GM21360 (cell line): ENCODE measurements at regions not wholly inside any gene's neighbourhood (a gene's known extent, or its start where the extent isn't known, plus 50 kb on each side); places are given as distances from the start of the nearest gene placed in this dataset.

Source experiments
- ATAC-seq: cut with Tn5 transposase; IDR thresholded peaks from one replicate; pipeline ENCODE4 v1.9.1; 2021; ENCODE audit warnings: mild to moderate bottlenecking, moderate library complexity; ENCODE audit not compliant: unreplicated experiment

DNA sequence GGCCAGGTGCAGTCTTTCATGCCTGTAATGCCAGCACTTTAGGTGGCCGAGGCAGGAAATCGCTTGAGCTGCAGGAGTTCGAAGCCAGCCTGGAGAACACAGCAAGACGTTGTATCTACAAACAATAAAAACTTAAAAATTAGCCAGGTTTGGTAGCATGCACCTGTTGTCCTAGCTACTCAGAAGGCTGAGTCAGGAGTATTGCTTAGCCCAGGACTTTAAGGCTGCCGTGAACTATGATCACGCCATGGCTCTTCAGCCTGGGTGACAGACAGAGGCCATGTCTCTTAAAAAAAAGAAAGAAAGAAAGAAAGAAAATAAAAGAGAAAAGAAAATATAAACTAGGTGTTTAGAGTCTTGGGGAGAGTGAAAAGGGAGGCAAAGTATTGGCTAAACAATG lies 96.4 kb upstream of the PDE5A start:
- no peak for ATAC-seq

DNA sequence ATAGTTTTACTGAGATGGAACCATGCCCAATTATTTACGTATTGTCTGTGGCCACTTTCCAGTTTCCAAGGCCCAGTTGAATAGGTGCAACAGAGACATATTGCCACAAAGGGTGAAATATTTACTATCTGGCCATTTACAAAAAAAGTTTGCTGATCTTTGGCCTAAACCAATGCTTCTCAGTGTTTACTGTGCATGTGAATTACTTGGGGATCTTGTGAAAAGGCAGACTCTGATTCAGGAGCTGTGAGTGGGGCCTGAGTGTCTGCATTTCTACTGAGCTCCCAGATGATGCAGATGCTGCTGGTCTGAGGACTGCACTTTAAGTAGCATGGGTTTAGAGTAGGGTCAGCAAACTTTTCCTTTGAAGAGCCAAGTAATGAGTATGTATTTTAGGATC lies 94.1 kb upstream of the PDE5A start:
- ATAC-seq: no peak

DNA sequence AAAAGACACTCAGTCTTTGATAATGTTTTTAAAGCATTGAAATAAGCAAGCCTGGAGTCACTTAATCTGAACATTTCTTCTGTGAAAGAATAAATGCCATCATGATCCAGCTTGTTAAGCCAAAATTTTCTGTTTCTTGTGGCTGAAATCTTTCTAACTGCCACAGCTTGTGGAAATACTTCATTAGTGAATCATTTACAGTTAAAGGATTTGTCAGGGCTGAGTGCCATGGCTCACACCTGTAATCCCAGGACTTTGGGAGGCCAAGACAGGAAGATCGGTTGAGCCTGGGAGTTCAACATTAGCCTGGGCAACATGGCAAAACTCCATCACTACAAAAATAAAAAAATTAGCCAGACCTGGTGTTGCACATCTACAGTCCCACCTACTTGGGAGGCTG lies 93.3 kb upstream of the PDE5A start:
- ATAC-seq: no peak

DNA sequence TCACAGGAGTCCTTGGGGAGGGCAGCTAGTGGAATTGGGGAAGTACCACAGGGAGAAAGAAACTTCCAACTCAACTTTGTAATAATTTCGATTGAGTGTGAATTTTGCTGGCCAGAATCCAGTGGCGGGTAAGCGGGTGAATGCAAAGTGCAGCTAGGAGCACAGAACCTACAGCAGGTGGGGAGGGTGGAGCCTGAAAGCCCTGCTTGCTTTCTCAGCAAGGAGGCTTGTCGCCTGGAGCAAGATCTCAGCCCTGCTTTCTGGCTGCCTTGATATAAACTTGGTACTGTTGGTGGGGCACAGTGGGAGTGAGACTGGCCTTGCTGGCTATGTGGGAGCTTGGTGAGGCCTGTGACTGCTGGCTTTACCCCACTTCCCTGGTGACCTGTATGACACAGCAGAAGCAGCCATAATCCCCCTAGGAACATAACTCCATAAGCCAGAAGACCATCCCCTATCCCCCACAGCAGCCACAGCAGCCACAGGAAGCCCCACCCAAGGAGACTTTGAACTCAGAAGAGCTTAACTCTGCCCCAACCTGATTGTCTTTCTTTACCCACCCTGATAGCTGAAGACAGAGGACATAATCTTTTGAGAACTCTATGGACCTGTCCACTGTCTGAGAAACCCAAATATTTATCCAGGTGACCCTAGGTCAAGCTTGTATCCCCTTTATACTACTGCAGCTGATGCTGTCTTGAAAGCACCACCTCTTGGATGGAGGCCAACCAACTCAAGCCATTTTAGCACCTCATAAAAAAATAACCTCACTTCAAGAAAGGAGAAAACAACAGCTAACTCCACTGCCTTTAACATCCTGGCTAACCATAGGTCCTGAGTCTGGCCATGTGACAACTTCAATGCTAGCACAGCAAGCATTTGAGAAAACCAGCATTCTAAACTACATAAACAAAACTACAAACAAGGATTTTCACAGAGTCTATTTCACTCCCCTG lies 87.2 kb upstream of the PDE5A start:
- no peak for ATAC-seq

DNA sequence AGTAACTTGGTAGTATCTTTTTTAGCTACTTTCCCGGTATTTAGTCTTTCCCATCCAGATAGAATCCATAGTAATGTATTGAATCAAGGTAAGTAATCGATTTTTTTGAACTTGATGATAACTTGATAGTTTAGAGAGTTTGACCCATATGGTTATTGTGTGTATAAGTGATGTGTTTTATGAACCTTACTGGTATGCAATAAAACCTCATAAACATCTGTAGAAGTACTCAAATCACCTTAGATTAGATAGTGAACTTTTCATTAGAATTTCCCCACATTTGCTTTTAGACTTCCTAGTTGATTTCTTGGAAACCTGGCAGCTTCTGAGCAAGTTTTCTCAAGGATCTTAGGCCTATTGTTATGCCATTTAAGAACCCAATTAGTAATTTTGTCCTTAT lies 80.8 kb upstream of the PDE5A start:
- ATAC-seq: no peak

DNA sequence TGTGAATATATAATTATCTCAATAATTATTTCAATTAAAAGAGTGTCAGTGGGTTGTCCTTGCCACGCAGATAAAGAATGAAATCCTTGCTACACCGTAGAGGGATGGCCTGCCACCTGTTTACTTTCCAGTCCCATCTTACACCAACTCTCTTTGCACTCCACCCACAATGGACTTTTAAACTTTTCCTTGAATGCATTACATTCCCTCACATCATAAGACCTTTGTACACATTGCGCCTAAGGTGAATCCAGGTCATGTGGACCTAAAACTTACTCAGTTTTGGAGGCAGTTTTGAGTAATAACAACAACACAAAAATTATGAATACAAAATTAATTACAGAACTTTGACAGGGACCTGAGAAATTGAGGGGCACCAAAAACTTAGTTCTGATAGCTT lies 78.7 kb upstream of the PDE5A start:
- no peak for ATAC-seq

DNA sequence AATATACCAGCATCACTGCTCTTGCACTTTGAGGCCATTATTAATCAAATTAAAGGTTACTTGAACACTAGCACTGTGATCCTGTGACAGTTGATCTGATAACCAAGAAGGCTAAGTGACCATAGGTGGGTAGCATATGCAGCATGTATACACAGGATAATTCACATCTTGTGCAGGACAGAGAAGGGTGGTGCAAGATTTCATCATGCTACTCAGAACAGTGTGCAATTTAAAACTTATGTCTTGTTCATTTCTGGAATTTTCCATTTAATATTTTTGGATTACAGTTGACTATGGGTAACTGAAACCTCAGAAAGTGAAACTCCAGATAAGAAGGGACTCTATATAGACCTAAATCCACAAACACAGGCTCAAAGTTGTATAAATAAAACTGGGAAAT lies 78.2 kb upstream of the PDE5A start:
- ATAC-seq: no peak

DNA sequence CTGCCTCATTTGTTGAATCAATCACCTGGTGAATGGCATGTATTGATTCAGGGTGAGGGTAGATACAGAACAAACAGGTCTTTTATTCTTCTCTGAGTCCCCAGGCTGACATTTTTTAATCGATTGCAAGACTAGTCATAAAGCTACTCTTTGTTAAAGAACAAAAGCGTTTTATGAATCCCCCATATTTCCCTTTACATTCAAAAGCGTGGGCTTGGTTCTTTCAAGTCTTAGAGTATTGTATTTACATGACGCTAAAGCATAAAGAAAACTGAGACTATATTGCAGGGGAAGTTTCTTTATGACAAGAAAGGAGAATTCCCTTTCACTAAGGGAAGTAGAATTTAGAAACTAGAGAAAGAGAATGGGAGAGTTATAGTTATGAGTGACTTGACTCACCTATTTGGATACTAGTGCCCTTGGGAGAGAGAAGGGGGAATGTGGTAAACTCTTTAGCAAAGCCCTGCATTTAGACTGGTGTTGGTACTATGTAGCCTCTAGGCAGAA lies 69.3 kb upstream of the PDE5A start:
- peak; percentile 80 for ATAC-seq

DNA sequence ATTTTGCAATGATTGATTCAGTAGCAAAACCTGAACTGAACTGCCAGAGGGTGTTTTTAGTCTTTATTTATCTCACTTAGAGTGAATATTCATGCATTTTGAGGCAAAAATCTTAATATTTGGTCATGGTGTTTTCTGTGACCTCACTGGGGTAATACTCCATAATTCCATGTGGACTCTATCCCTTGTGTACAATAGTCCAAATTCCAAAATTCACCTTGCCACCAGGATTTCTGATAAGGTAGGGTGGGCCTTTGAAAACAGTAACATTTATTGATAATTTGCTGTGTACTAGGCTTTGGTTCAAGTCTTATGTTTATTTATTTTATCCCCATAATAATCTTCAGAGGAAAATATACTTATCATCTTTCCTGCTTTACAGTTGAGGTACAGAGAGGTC lies 68.4 kb upstream of the PDE5A start:
- ATAC-seq: no peak

DNA sequence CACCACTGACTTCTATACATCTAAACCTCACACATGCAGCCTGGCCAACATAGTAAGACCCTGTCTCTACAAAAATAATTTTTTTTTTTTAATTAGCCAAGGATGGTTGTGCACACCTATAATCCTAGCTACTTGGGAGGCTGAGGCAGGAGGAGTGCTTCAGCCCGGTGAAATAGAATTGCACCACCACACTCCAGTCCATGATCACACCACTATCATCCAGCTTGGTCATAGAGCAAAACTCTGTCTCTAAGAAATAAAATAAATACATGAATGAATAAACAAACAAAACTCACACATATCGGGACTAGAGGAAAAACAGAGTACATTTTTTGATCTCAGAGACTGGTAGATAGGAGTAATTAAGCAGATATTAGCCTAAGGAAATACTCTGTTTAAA lies 66.6 kb upstream of the PDE5A start:
- no peak for ATAC-seq

DNA sequence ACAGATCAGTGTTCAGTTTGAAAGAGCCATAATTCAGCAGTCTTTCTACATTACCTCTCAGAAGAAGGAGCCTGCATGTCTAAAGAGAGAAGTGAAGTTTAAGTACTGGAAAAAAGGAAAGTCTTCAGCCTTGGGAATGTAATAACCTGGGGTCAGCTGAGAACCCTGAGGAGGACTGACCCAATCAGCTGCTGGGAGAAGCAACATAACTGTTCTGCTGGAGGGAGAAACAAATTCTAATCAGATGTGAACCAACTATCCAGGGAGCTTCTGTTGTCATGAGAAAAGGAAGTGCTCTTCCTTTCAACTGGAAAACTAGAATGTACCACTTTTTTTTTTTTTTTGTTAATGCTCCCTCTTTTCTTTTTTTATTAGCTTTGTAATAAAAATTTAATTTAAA lies 64.5 kb upstream of the PDE5A start:
- no peak for ATAC-seq

DNA sequence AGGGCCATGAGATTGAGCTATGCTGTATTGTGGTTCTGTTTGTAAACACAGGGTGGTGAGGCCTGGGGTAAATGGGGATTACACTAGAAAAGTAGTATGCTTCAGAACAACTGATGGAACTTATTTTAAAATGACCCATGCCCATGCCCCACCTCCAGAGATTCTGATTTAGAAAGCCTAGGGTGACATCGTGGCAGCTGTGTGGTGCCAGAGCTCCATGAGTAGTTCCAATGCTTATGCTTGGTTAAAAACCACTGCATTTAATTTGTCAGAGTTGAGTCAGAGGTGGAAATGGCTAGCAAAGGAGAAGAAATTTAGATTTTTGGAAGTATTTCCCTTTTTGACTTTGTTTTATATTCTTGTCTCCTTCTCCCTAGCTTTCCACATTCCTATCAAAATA lies 63.4 kb upstream of the PDE5A start:
- ATAC-seq: no peak

DNA sequence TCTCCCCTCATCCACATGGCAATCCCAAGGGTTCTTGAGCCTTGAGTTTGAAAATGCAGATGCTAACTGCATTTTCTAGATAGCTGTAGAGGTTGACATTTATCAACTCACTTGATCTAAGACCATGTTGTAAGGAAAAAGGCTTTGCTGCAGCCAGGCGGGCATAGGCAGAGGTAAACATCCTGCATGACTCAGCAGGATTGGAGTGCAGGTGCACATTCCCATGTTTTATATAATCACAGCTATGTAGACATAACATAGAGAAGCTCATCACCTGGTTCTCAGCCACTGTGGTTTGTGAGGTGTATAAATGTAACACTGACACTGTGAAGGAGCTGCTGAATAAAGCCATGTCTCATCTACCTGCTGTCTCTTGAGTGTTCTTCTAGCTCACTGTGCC lies 62.3 kb upstream of the PDE5A start:
- ATAC-seq: no peak

DNA sequence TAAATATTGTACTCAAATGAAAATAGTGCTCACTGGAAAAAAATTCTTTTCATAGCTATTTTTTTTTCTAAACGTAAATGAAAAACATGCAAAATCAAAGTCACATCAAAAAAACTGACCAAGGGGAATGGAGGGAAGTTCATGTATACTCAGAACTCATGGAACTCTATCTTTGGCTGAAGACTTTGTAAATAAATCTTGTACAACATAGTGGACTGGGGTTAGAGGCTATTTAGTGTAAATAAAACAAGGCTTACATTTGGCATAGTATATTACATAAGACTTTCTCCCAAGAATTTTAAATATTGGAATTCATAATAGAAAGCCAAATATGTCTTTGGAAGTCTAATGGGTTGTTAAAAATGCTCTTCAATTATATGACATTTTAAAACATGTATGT lies 59.8 kb upstream of the PDE5A start:
- no peak for ATAC-seq

DNA sequence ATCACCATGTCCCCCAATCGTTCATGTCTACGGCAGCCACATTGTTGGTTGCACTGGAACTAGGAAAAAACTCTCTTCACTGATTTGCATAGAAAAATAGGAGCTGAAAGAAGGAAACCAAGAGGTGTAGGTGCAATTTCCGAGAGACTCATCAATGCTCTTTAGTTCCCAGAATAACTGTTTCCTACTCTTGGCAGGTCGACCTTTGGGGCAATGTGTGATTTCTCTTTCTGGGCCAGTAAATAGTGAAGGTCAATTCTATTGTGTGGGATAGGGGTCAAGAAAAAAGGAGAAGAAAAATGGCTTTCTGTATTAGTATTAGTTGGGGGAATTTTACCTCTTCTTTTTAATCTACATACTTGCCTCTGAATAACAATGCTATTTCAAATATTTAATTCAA lies 55.9 kb upstream of the PDE5A start:
- ATAC-seq: no peak

DNA sequence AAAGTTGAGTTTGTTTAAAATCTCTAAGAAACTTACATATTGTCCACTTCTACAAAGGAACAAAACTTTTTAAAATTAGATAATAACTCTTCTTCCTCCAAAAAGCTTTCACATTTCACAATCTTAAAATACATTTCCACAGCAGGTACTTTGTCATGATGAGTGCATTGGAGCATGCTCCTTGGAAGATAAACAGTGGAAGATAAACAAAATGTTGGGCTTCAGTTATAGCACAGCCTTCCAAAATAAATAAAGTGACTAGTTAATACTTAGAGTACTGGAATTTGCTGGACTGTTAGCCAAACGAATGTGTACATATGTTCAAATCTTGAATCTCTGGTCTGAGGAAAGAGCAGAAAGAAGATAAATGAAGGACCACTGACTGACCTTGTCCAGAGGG lies 54.9 kb upstream of the PDE5A start:
- no peak for ATAC-seq

DNA sequence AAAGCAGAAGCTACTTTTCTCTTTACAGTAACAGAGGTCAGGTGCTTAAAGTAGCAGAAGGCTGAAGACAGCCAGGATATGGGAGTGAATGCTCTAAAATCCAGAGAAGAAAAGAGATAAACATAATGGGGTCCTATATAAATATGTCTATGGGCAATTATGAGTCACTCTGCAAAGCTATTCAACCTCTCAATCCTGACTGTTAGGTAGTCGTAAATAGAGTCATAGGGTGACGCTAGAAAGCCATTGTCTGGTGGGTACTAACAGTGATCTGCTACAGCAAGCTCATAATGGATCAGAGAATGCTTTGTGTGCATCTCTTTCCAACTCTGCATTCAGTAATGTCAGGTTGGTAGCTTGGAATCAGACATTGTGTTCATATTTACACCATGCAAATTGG lies 53.5 kb upstream of the PDE5A start:
- ATAC-seq: no peak

DNA sequence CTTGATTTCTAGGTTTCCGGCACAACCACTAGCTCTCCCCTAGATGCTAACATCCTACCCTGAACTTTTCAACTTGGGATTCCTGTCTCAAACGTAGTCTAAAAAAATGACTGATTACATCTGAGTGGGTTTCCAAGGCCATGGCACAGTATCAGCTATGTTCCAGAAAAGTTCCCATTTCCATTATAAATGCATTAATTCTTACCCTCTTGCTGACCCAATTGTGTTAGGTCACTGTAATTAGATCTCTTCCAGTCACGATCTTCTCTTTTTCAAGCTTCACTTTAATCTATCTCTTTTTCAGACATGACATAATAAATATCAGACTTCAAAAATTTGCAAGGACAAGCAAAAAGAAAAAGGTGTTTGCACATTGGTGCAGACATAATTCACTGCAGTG lies 50.6 kb upstream of the PDE5A start:
- no peak for ATAC-seq

DNA sequence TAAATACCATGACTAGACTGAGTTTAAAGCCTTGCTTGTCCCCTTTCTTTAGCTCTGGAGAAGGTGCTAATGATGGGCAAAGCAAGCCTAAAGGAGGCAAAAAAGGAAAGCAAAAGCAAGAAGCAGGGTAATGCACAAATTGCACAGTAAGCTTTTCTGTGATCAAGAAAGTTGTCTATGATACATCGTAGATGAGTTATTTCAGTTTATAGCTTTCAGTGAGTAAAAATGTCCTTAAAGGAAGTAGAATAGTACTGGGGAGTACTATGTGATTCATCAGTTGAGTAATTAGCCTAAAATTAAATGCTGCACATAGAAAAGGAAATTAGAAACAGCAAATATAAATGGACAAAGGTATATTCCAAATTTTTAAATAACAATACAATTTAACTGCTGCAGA lies 50.2 kb upstream of the PDE5A start:
- no peak for ATAC-seq
